GM12878 (cell line): ENCODE measurements at regions not wholly inside any gene's neighbourhood (a gene's known extent, or its start where the extent isn't known, plus 50 kb on each side); places are given as distances from the start of the nearest gene placed in this dataset.

Experiments used
- ATAC-seq: fragments of 200-7000 bp; cut with Tn5 transposase; 3 replicates; pipeline ENCODE4 v1.9.1; 2020; ENCODE audit warnings: mild to moderate bottlenecking, moderate library complexity
- BruUV-seq: library from RNA; stranded (reverse); fragments of 400-500 nt; replicated peaks from 2 replicates; lab custom pipeline; 2021; lab: Mats Ljungman, UMichigan
- CTCF ChIA-PET: fragments of 300-600 bp; sonication (Branson Sonifier 250); formaldehyde crosslinking; extraction: SDS; loops from one replicate; lab custom pipeline; 2021; ENCODE audit warnings: inconsistent platforms; lab: Yijun Ruan, JAX
- POLR2A ChIA-PET: fragments of 350-600 bp; formaldehyde crosslinking; extraction: SDS; loops from one replicate; lab custom pipeline; 2021; ENCODE audit warnings: inconsistent platforms; lab: Charles Lee
- RAD21 ChIA-PET: fragments of 300-600 bp; sonication (Branson Sonifier 250); formaldehyde crosslinking; loops from one replicate; lab custom pipeline; 2023; ENCODE audit warnings: antibody characterized with exemption; ENCODE audit not compliant: unreplicated experiment; lab: Charles Lee
- SMC1A ChIA-PET: fragments of 300-600 bp; sonication (Branson Sonifier 250); formaldehyde crosslinking; loops from one replicate; lab custom pipeline; 2023; ENCODE audit not compliant: unreplicated experiment, uncharacterized antibody; lab: Charles Lee
- DNase-seq: peaks from one replicate; pipeline ENCODE4 v3.0.0-alpha.2; 2011; ENCODE audit warnings: low read depth, low spot score
- FAIRE-seq: peaks from 3 replicates; lab custom pipeline; 2011; peaks lifted over from hg19 to GRCh38; lab: Jason Lieb, UNC
- H2AFZ ChIP-seq: 2 replicates; pipeline ENCODE4 v1.6.0; 2011; ENCODE audit warnings: low read depth, low read length, control low read depth; ENCODE audit not compliant: control insufficient read depth
- H3K27ac ChIP-seq: 2 replicates; pipeline ENCODE4 v1.5.1; 2011; ENCODE audit warnings: control low read depth; ENCODE audit not compliant: control insufficient read depth, insufficient read depth
- H3K27me3 ChIP-seq, 2 experiments: replicated peaks in 1 of 2; 2 replicates each; pipeline versions ENCODE4 v1.6.0 to v1.6.1; 2011; ENCODE audit warnings: low read length in 1 of 2; ENCODE audit not compliant: control insufficient read depth in 2 of 2, insufficient read depth in 2 of 2
- H3K36me3 ChIP-seq, 2 experiments: 2 replicates each; pipeline ENCODE4 v1.5.1; 2011; ENCODE audit warnings: low read length in 1 of 2; ENCODE audit not compliant: control insufficient read depth in 2 of 2, insufficient read depth in 2 of 2
- H3K4me1 ChIP-seq: 2 replicates; pipeline ENCODE4 v1.6.1; 2011; ENCODE audit warnings: mild to moderate bottlenecking, low read length, moderate library complexity, mixed read lengths; ENCODE audit not compliant: control insufficient read depth, insufficient read depth
- H3K4me2 ChIP-seq: 2 replicates; pipeline ENCODE4 v1.6.0; 2011; ENCODE audit warnings: control low read depth; ENCODE audit not compliant: control insufficient read depth, insufficient read depth
- H3K4me3 ChIP-seq: fragments of 200-600 bp; sonication (generic); 2 replicates; pipeline ENCODE4 v1.5.1; 2016
- H3K79me2 ChIP-seq: 2 replicates; pipeline ENCODE4 v1.6.0; 2011; ENCODE audit warnings: low read length; ENCODE audit not compliant: control insufficient read depth, insufficient read depth
- H3K9ac ChIP-seq: 2 replicates; pipeline ENCODE4 v1.8.0; 2011; ENCODE audit warnings: low read length, control low read depth, mixed read lengths; ENCODE audit not compliant: control insufficient read depth, insufficient read depth
- H3K9me3 ChIP-seq: replicated peaks from 3 replicates; pipeline ENCODE4 v1.5.1; 2011; ENCODE audit warnings: mild to moderate bottlenecking, low read length; ENCODE audit not compliant: control insufficient read depth, insufficient read depth
- H4K20me1 ChIP-seq: 2 replicates; pipeline ENCODE4 v1.6.0; 2011; ENCODE audit not compliant: control insufficient read depth, insufficient read depth
- CHD1 ChIP-seq: IDR thresholded peaks from 2 replicates; pipeline ENCODE4 v1.6.1; 2012; ENCODE audit warnings: low read depth, low read length, improper control_type of control experiment
- ESRRA ChIP-seq: IDR thresholded peaks from 2 replicates; pipeline ENCODE4 v1.6.1; 2012; ENCODE audit warnings: mild to moderate bottlenecking, low read length, improper control_type of control experiment
- STAT3 ChIP-seq: IDR thresholded peaks from 2 replicates; pipeline ENCODE4 v1.6.1; 2011; ENCODE audit warnings: low read depth, low read length, improper control_type of control experiment
- ZNF622 ChIP-seq: fragments of 450-650 bp; IDR thresholded peaks from 2 replicates; pipeline ENCODE4 v1.6.1; 2017; ENCODE audit warnings: mild to moderate bottlenecking, inconsistent platforms
- WGBS: methylation state at CpG from one replicate; pipeline ENCODE4 v1.1.6; 2016; ENCODE audit warnings: low lambda C conversion rate; ENCODE audit not compliant: insufficient replicate concordance, insufficient coverage; ENCODE audit errors: missing lambda C conversion rate; 5-methylcytosine and 5-hydroxymethylcytosine counted together
- in situ Hi-C: fragments of 300-500 bp; cut with MboI; formaldehyde crosslinking; loops from 9 replicates; pipeline ENCODE4 v1.14.3; 2018; ENCODE audit warnings: mixed read lengths
- intact Hi-C: fragments of 100-400 bp; cut with micrococcal nuclease; formaldehyde crosslinking; loops from one replicate; pipeline ENCODE4 v1.14.2; 2022; ENCODE audit not compliant: unreplicated experiment
- TF ChIP-seq, protein P1 (sequence below): IDR thresholded peaks from 2 replicates; pipeline ENCODE4 v1.6.1; 2012; ENCODE audit warnings: low read length, inconsistent platforms
- TF ChIP-seq, protein P2 (sequence below): fragments of 450-650 bp; formaldehyde crosslinking; IDR thresholded peaks from 2 replicates; pipeline ENCODE4 v1.5.0; 2022; ENCODE audit warnings: mild to moderate bottlenecking, missing genetic modification characterization
- TF ChIP-seq, protein P3 (sequence below): fragments of 450-650 bp; formaldehyde crosslinking; IDR thresholded peaks from 2 replicates; pipeline ENCODE4 v1.4.0; 2020; ENCODE audit warnings: mild to moderate bottlenecking, moderate library complexity
- TF ChIP-seq, protein P4 (sequence below): fragments of 450-650 bp; IDR thresholded peaks from 2 replicates; pipeline ENCODE4 v1.6.1; 2016; ENCODE audit warnings: mild to moderate bottlenecking
- TF ChIP-seq, protein P5 (sequence below): fragments of 150-350 bp; IDR thresholded peaks from 2 replicates; pipeline ENCODE4 v1.6.1; 2014; ENCODE audit warnings: mild to moderate bottlenecking, low read depth, low read length

DNA sequence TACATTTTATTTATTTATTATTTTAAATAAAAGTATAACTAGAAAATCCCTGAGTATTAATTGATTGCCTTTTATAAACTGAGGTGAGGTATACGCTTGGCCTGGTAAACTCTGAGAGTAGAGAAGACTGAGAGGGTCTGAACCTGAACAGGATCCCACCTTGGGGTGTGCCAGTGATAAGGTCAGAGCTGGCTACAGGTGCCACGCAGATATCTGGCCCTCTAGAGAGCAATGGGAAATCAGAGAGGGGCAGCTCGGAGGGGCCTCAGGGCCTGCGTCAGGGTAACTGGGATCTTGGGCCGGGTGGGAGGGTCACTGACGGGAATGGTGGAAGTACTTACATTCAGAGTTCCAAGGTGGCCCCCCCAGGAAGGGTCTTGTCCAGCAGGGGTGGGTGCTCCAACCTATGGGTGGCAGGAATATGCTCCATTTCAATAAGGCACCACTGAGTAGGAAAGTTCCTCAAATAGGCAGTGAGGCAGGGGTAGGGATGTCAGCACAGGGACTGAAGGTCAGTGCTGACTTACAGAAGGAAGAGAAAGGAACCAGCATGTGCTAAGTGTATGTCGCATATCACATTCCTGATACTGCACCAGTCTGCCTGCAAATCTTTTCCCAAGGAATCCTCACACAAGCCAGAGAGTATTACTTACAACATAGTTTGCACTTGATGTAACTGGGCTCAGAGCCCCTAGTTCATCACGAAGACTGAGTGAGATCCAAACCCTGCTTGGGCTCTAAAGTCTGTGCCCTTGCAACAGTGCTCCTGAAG is 706.0 kb upstream of the RAB6C start:
- no TSS peak for BruUV-seq
- H3K4me3 ChIP-seq = no peak overlapping the region
- no peaks in the 10 kb centered on the region for H3K27me3 ChIP-seq
- ChIA-PET CTCF (no interaction called here), POLR2A (no interaction called here), RAD21 (no interaction called here), SMC1A (no interaction called here)
- intact Hi-C loops = no loop called here
- no peak for ATAC-seq
- 41% methylated on average over 8 of the region's 8 CpGs for WGBS
- no peak overlapping the region for H2AFZ ChIP-seq
- no peaks in the 10 kb centered on the region for H3K9me3 ChIP-seq
- no peak overlapping the region for H3K27ac ChIP-seq
- in situ Hi-C loops = no loop called here
- H3K4me2 ChIP-seq = no peak overlapping the region
- H3K9ac ChIP-seq = no peak overlapping the region
- no peaks in the 10 kb centered on the region for H3K4me1 ChIP-seq
- H3K79me2 ChIP-seq = no peaks in the 10 kb centered on the region
- no peaks in the 10 kb centered on the region for H3K36me3 ChIP-seq
- DNase-seq = no peak
- H4K20me1 ChIP-seq = no peaks in the 10 kb centered on the region
- no peak for FAIRE-seq
- TF ChIP-seq, protein P1, sequence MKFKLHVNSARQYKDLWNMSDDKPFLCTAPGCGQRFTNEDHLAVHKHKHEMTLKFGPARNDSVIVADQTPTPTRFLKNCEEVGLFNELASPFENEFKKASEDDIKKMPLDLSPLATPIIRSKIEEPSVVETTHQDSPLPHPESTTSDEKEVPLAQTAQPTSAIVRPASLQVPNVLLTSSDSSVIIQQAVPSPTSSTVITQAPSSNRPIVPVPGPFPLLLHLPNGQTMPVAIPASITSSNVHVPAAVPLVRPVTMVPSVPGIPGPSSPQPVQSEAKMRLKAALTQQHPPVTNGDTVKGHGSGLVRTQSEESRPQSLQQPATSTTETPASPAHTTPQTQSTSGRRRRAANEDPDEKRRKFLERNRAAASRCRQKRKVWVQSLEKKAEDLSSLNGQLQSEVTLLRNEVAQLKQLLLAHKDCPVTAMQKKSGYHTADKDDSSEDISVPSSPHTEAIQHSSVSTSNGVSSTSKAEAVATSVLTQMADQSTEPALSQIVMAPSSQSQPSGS = no peak
- TF ChIP-seq, protein P2, sequence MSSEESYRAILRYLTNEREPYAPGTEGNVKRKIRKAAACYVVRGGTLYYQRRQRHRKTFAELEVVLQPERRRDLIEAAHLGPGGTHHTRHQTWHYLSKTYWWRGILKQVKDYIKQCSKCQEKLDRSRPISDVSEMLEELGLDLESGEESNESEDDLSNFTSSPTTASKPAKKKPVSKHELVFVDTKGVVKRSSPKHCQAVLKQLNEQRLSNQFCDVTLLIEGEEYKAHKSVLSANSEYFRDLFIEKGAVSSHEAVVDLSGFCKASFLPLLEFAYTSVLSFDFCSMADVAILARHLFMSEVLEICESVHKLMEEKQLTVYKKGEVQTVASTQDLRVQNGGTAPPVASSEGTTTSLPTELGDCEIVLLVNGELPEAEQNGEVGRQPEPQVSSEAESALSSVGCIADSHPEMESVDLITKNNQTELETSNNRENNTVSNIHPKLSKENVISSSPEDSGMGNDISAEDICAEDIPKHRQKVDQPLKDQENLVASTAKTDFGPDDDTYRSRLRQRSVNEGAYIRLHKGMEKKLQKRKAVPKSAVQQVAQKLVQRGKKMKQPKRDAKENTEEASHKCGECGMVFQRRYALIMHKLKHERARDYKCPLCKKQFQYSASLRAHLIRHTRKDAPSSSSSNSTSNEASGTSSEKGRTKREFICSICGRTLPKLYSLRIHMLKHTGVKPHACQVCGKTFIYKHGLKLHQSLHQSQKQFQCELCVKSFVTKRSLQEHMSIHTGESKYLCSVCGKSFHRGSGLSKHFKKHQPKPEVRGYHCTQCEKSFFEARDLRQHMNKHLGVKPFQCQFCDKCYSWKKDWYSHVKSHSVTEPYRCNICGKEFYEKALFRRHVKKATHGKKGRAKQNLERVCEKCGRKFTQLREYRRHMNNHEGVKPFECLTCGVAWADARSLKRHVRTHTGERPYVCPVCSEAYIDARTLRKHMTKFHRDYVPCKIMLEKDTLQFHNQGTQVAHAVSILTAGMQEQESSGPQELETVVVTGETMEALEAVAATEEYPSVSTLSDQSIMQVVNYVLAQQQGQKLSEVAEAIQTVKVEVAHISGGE (CRISPR knock-in tag) = no peak
- no peak for TF ChIP-seq CHD1
- TF ChIP-seq, protein P3, sequence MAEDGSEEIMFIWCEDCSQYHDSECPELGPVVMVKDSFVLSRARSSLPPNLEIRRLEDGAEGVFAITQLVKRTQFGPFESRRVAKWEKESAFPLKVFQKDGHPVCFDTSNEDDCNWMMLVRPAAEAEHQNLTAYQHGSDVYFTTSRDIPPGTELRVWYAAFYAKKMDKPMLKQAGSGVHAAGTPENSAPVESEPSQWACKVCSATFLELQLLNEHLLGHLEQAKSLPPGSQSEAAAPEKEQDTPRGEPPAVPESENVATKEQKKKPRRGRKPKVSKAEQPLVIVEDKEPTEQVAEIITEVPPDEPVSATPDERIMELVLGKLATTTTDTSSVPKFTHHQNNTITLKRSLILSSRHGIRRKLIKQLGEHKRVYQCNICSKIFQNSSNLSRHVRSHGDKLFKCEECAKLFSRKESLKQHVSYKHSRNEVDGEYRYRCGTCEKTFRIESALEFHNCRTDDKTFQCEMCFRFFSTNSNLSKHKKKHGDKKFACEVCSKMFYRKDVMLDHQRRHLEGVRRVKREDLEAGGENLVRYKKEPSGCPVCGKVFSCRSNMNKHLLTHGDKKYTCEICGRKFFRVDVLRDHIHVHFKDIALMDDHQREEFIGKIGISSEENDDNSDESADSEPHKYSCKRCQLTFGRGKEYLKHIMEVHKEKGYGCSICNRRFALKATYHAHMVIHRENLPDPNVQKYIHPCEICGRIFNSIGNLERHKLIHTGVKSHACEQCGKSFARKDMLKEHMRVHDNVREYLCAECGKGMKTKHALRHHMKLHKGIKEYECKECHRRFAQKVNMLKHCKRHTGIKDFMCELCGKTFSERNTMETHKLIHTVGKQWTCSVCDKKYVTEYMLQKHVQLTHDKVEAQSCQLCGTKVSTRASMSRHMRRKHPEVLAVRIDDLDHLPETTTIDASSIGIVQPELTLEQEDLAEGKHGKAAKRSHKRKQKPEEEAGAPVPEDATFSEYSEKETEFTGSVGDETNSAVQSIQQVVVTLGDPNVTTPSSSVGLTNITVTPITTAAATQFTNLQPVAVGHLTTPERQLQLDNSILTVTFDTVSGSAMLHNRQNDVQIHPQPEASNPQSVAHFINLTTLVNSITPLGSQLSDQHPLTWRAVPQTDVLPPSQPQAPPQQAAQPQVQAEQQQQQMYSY = no peak
- TF ChIP-seq STAT3 = no peak
- no peak for TF ChIP-seq ESRRA
- TF ChIP-seq ZNF622 = no peak
- TF ChIP-seq, protein P4, sequence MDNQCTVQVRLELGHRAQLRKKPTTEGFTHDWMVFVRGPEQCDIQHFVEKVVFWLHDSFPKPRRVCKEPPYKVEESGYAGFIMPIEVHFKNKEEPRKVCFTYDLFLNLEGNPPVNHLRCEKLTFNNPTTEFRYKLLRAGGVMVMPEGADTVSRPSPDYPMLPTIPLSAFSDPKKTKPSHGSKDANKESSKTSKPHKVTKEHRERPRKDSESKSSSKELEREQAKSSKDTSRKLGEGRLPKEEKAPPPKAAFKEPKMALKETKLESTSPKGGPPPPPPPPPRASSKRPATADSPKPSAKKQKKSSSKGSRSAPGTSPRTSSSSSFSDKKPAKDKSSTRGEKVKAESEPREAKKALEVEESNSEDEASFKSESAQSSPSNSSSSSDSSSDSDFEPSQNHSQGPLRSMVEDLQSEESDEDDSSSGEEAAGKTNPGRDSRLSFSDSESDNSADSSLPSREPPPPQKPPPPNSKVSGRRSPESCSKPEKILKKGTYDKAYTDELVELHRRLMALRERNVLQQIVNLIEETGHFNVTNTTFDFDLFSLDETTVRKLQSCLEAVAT = no peak
- TF ChIP-seq, protein P5, sequence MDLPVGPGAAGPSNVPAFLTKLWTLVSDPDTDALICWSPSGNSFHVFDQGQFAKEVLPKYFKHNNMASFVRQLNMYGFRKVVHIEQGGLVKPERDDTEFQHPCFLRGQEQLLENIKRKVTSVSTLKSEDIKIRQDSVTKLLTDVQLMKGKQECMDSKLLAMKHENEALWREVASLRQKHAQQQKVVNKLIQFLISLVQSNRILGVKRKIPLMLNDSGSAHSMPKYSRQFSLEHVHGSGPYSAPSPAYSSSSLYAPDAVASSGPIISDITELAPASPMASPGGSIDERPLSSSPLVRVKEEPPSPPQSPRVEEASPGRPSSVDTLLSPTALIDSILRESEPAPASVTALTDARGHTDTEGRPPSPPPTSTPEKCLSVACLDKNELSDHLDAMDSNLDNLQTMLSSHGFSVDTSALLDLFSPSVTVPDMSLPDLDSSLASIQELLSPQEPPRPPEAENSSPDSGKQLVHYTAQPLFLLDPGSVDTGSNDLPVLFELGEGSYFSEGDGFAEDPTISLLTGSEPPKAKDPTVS = no peak
